GM18511 (cell line): ENCODE measurements at regions not wholly inside any gene's neighbourhood (a gene's known extent, or its start where the extent isn't known, plus 50 kb on each side); places are given as distances from the start of the nearest gene placed in this dataset.
"Not testable (repeated sequence)": the region's sequence is repeated elsewhere in the genome, so short reads cannot be mapped to it uniquely, and the experiment has no call there.

ENCODE experiments used
- ATAC-seq: cut with Tn5 transposase; IDR thresholded peaks from one replicate; pipeline ENCODE4 v1.9.1; 2021; ENCODE audit warnings: mild to moderate bottlenecking, moderate library complexity; ENCODE audit not compliant: unreplicated experiment

- ATAC-seq: not testable (repeated sequence)
These were observed 805.6 kb upstream of the SPRY2 start for GRCh38 chr13:81146576-81146975.

DNA sequence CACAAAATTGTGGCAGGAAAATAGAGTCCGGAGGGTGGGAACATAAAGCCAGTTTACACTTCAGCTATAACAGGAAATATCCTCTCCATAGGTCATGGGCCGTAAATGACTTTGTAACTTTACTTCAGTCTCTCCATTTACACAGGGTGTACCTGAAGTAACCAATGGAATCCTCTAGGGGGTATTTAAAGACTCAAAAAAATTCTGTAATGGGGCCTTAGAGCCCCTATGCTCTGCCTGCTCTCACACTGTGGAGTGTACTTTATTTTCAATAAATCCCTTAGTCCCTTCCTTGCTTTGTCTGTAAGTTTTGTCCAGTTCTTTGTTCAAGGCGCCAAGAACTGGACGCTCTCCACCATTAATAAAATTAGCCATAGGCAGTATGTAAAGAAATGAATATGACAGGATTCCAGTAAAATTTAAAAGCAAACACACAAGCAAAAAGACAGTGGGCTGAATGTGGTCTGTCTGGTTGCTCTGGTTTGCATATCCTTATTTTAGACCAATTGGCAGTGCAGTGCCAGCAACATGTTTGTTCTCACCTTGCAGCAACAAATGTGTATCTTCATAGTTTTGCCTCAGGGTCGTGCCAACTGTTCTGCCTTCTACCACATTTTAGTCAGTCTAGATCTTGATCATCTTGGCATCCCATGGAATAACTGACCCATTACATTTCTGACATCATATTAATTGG is 801.5 kb upstream of the SPRY2 start:
- no peak for ATAC-seq

DNA sequence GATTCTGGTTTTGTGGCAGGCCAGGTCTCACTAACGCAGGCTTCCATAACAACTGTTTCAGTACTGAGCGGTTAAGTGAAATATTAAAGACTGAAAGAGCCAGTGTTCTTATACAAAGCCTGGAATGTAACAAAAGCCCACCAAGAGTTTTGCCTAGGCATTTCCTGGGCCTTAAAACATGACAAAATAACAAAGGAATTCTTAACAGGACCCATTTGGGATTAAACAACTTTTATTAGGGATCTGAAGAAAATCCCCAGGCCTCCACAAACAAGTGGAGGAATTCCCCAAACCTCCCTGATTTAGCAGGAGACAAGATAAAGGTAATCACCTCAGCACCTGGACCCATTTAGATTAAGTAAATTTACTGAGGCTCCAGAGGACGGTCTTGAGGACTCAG is 799.7 kb upstream of the SPRY2 start:
- no peak for ATAC-seq

DNA sequence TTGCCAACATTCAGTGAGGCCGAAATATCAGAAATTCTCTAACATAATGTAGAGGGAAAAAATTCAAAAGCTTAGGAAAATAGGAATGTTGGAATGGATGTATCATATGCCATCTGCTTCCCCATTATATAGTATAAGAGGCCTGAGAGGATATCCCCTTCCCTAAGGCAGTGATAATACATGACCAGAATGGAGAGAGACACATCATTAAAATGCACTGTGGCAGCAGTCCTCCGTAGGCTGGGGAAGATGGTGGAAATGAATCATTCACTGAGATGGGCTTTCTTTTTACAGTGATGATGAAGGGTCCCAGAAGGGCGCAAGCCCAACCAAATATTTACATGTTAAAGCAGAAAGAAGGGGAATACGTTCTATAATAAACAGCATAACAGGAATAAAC is 799.1 kb upstream of the SPRY2 start:
- ATAC-seq: no peak

DNA sequence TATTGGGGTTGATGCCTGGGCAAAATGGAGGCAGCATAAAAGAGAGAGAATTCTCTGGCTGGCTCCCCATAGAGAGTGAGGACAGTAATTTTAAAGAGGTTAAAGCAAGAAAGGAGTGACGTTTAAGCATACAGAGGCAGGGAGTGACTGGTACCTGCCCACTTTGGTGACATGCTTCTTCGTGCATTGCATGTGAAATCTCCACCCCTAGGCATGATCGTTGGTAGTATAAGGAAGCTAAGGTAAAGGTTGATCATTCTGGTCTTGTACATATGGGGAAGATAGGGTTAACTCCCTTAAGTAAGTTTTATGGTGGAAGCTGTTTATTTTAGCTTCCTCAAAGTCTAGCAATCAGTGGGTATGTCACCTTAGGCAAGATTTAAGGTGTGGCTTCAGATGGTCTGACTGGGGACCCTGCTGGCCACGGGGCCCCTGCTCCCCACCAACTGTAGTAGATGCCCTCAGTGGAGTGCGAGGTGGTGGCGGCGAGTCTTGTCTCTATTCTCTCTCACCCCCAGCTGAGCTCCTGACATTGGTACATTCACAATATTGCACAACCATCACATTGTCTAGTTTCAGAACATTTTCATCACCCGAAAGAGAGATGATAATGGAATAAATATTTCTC is 797.5 kb upstream of the SPRY2 start:
- no peak for ATAC-seq

- no peak for ATAC-seq
These were observed 792.1 kb upstream of the SPRY2 start for GRCh38 chr13:81133066-81133465.

- ATAC-seq: no peak
These were observed 776.5 kb upstream of the SPRY2 start for GRCh38 chr13:81117416-81117815.

DNA sequence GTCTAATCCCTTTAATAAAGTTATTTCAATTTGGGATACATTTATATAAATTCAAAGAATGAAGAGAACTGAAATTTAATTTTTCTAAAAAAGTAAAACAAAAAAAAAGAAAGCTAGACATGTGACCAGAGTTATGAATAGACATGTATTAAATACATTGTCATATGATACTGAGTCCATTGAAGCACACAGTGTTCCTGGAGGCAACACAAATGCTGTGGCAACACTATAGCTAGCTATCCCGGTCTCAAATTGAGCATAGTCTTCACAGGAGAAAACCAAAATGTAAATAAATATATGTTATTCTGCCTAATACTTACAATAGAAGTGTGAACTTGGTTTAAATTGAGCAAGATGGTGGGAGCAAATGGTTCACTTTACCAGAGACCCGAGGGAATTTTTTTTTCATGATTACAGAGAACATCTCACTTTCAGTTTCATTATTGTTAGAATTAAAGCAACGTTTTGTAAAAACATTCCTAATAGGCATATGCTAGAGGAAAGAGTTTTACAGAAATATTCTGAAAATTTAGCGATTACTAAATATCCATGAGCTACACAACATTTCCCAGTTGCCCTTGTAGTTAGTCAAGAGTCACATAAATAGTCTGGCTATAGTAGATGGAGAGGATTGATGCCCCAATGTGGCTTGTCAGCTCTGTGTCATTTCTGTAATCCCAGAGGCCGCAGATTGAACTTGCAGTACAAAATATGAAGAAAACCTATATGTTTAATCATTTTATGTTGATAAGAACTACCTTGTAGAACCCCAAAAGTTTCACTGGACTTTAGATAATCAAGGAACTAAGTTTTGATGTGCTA is 775.7 kb upstream of the SPRY2 start:
- ATAC-seq: peak; percentile 56

- no peak for ATAC-seq
These were observed 768.1 kb upstream of the SPRY2 start for GRCh38 chr13:81109026-81109425.

- no peak for ATAC-seq
These were observed 765.4 kb upstream of the SPRY2 start for GRCh38 chr13:81106348-81106747.

DNA sequence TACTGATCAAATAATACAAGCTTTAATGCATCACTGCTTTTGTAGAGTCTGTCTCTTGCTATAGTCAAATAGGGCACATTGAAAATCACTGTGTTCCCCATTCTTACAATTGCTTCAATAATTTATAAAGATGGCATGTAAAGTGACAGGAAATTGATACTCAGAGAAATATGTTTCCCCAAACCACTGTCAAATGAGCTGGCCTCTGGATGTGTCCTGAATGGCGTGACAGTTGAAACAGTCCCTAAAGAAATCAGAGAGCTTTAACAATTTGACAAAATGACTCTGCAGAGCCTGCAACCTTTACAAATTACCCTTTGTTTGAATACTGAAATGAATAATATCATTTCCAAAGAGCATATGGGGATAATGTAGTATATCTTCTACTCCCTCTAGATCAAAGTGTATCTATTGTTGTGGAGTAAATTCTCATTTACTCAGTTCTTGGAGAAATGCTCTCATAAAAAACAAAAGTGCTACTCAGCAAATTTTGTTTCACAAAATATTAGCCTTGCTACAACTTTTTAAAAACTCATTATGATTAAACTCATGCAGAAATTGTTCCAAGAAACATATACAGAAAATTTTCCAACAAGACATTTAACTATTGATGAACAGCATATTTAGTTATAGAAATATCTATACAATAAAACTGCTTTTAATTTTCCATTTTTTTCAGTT is 763.2 kb upstream of the SPRY2 start:
- ATAC-seq: no peak

DNA sequence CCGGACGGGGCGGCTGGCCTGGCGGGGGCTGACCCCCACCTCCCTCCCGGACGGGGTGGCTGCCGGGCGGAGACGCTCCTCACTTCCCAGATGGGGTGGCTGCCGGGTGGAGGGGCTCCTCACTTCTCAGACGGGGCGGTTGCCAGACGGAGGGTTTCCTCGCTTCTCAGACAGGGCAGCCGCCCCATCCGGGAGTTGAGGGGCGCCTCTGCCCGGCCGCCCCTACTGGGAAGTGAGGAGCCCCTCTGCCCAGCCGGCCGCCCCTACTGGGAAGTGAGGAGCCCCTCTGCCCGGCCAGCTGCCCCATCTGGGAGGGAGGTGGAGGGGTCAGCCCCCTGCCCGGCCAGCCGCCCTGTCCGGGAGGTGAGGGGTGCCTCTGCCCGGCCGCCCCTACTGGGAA is 761.1 kb upstream of the SPRY2 start:
- ATAC-seq: not testable (repeated sequence)

DNA sequence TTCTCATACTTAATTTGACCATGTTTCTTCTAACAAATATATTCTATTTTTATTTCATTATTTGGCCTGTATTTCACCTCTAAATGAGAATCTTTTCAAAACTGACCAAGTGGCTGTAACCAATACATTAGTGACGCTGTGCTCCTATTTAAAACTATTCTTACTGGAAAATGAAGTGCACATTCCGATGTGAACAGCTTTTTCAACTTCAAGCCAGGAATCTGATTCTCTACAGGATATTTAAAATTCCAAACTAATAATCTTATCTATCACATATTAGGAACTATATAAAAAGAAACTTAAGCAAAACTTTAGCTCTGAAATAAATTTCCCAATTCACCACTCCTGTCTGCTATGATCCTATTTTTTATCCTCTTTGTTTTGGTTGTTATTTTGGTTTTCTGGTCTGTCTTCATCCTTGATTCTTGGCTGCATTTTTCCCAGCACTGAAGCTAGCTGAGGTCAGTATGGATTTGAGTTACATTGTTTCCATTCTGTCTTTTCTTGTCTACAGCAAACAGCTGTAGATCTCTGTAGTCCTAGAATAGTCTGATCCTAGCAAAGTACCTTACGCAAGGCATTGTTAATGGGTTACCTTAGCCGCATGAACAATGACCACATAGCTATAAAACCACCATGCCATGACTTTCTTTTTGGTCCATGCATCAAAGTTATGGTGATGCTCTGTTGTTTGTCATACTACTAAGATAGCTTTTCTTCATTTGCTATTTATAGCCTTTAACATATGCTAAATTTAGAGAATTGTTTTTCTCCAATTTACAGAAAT is 748.6 kb upstream of the SPRY2 start:
- no peak for ATAC-seq

DNA sequence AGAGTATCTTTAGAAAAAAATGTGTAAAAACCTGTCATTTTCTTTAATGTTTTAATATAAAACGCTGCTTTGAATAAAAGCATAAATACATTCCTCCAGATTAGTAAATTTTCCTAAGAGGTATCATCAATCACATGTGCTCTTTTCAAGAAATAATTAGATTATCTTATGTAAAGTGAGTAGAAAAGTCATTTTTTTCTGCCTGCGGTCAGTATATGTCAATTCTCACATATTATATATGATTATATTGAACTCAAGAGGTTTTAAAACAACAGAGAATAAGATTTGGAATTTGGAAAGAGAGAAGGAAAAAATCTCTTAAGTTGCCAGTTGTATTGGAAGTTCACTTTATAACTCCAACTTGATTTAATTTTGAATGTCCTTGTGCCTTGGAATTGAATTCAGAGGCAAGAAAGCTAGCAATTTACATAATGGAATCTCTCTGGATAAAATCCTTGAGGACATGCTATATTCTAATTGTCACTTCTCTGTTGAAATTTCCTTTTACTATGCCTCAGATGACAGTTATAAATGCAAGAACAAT is 740.1 kb upstream of the SPRY2 start:
- no peak for ATAC-seq

- no peak for ATAC-seq
These were observed 737.1 kb upstream of the SPRY2 start for GRCh38 chr13:81078048-81078447.

- not testable (repeated sequence) for ATAC-seq
These were observed 728.9 kb upstream of the SPRY2 start for GRCh38 chr13:81069822-81070221.

DNA sequence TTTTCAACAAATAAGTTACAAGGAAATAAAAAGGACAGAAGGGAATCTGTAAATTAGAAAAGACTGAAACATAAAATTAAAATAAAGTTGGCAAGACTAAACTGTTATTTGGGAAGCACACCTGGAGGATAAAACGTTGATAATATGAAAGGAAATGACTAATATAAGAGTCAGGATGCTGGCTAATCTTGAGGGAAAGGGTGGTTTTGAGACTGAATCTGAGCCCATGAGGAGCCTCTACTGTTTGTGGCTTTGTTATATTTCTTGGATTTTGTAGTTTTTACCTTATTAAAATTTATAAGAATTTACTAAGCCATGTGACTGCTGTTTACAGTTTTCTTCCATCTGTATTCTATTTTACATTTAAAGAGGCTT is 718.0 kb upstream of the SPRY2 start:
- ATAC-seq: no peak

GRCh38 chr13:81058211-81058915 is 717.4 kb upstream of the SPRY2 start:
- ATAC-seq: no peak

DNA sequence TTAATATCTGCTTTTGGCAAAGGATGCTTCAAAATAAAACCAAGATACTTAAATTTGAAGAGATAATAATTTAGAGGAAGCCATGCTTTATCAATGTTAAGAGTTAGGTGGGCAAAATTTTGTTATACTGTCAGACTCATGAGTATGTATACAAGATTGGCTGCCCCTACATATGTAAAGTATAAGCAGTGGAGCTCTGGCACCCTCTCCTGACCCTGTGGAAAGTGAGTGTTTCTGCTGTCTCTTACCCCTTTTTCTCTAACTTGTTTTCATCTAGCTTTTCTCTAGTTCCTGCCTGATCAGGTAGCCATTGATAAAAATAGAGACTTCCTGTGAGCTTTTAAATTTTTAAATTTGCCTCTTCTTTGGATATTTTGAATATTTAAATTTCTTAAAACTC is 710.9 kb upstream of the SPRY2 start:
- ATAC-seq: no peak

DNA sequence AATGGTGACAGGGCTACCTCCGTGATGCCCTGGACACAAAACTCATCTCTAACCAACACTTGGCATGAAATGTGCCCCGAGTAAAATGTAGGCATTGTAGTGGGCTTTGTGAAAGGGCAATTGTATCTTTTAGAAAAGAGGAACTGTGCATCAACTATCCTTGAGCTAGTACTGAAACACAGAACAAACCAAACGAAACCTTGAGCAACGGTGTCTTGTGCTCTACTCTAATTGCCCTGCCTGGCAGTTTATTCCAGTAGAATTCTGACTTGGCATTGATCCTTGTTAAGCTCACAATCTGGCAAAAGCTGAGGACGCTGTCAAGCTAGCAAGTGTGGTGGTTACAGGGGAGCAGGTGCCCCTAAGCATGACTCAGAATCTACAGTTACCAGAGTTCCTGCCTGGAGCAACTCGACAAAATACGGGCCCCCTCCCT is 707.1 kb upstream of the SPRY2 start:
- ATAC-seq: peak; percentile 62
